PC-9 (cell line): ENCODE measurements at regions not wholly inside any gene's neighbourhood (a gene's known extent, or its start where the extent isn't known, plus 50 kb on each side); places are given as distances from the start of the nearest gene placed in this dataset.

Experiments used
- EZH2 ChIP-seq: fragments of 200-600 bp; sonication (generic); IDR thresholded peaks from 2 replicates; pipeline ENCODE4 v1.8.0; 2017; ENCODE audit warnings: antibody characterized with exemption, low read depth
- TF ChIP-seq, protein P1 (sequence below): fragments of 200-600 bp; sonication (generic); conservative IDR thresholded peaks from 2 replicates; pipeline ENCODE4 v1.6.1; 2017; ENCODE audit warnings: mixed run types, antibody characterized with exemption, mild to moderate bottlenecking, moderate library complexity

DNA sequence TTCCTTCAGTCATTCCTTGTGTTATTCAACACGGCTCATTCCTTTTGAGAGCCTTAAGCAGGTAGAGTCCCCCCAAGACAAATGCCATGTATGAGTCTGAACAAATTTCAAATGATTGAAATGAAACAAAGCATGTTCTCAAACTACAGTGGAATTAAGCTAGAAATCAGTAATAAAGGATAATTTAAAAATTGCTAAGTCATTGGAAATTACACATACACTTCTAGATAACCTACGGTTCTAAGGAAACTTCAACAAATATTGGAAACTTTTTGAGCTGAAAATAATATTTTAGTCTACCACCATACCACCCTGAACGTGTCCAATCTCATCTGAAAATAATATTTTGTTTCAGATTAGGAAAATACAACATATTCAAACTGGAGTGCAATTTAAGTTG is 71.8 kb upstream of the UGP2 start:
- TF ChIP-seq, protein P1, sequence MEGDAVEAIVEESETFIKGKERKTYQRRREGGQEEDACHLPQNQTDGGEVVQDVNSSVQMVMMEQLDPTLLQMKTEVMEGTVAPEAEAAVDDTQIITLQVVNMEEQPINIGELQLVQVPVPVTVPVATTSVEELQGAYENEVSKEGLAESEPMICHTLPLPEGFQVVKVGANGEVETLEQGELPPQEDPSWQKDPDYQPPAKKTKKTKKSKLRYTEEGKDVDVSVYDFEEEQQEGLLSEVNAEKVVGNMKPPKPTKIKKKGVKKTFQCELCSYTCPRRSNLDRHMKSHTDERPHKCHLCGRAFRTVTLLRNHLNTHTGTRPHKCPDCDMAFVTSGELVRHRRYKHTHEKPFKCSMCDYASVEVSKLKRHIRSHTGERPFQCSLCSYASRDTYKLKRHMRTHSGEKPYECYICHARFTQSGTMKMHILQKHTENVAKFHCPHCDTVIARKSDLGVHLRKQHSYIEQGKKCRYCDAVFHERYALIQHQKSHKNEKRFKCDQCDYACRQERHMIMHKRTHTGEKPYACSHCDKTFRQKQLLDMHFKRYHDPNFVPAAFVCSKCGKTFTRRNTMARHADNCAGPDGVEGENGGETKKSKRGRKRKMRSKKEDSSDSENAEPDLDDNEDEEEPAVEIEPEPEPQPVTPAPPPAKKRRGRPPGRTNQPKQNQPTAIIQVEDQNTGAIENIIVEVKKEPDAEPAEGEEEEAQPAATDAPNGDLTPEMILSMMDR, result no peak
- no peak for TF ChIP-seq EZH2
